ENCODE measurements at regions not wholly inside any gene's neighbourhood (a gene's known extent, or its start where the extent isn't known, plus 50 kb on each side); places are given as distances from the start of the nearest gene placed in this dataset.

DNA sequence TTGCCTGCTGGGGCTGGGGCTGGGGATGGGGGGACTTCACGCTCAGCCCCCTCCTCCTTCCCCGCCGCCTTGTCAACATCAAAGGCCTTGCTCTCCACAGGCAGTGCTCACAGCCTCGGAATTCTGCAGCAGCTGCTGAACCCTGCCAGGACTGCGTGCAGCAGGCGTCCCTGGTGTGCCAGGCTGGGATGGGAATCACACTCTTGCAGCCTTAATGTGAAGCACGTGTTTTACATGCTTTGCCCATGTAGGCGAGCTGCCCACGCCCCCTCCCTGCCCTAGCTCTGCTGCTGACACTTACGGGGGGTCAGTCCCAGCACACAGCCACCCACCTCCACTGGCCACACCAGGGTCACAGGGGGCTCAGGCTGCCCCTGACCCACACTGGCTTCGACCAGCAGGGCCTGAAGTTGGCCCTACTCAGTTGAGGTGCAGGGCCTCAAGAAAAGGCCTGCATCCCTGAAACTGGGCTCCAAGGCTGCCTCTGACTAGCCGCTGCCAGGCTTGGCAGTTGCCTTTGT, 276.2 kb upstream of the RTL1 start:
- DNase-seq (ENCODE audit: low spot score) = peak; percentile 2

DNA sequence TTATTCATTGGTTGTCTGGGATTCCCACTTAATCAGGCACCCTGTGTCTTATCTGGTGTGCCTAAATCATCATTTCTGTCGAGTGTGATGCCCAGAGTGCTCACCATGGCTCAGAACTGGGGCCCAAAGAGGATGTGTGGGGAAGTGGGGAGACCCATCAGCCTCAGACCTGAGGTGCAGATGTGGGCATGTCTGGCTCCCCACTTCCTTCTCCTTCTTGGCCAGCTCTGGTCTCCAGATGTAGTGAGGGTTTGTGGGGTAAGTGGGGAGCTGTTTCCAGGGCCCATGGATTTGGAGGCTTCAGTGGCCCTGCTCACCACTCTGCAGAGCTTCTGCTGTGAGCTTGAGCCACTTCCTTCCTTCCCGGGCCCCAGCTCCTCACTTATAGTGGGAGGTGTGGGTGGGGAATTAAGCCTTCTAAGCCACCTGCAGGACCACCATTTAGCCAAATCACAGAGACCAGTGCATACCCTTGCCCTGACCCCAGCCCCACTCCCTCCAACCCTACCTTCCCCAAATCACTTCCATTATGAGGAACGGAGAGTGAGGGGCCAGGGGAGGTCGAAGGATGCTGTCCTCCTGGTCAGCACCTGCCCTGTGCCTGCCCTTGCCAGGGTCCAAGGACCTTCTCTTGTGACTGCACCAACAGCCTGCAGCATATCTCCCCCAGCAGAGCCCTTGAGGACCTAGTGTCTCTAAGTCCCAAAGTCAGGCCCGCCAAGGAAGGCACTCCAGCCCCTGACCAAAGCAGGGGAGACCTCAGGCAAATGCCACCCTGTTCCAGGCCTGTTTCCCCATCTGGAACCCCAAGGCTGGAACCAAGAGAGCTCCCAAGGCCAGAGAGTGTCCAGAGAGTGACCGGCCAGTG, 278.2 kb upstream of the RTL1 start:
- peak; percentile 1 for DNase-seq (ENCODE audit: low spot score)

DNA sequence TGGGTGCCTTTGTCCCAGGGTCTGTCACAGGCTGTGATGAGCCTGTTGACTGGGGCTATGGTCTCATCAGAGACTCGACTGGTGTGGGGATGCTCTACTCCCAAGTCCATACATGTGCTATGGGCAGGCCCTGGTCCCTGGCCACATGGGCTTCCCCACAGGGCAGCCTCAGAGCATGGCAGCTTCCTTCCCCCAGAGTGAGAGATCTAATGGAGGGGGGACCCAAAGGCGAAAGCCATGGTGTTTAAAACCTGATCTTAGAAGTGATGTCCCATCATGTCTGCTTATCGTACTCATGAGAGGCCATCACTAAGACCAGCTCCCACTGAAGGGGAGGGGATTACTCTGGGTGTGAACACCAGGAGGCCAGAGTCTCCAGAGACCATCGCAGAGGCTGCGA, 279.0 kb upstream of the RTL1 start:
- DNase-seq (ENCODE audit: low spot score) = peak; percentile 2

DNA sequence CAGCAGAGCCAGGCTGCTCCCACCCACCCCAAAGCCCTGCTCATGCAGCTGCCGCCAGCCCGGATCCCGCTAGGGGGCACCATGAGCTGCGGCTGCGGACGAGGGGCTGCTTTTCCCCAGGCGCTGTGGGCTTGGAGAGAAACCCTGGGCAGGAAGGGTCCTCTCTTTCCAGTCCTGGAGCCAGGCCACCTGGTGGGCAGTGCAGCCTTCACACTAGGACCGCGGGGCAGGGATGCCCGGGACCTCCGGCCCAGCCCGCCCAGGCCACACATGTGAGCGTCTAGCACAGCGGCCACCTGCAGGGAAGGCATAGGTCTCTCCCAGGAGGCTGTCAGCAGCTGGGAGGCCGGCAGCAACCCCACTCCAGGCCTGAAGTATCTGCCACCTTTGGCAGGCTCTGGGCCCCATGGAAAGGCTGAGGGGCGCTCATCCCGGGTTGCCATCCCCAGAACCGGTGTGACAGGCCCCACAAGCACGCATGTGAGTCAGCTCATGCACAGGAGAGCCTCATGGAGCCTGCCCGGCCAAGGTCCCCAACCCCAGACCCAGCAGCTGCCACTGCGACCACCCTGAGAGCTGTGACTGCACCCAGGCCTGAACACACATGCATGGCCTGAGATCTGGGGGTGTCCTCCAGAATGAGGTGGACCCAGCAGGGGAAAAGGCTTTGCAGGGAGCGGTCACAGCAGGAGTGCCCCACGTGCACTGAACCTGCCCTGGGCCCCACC, 280.0 kb upstream of the RTL1 start:
- DNase-seq (ENCODE audit: low spot score) = no peak

DNA sequence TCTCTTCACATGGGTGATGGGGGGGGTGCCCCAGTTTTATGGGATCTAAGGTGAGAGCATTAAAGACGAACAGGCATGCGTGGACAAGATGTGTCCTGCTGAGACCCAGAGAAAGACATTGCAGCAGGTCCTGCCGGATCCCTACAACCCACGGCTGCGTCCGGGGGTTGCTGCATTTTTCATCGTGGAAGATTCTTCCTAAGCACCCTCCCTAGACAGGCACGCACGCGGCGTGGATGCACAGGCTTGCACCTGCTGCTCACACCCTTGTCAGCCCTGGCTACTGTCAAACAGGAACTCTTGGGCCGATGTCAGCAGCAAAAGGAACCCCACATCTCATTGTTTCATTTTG, 280.6 kb upstream of the RTL1 start:
- no peak for DNase-seq (ENCODE audit: low spot score)

DNA sequence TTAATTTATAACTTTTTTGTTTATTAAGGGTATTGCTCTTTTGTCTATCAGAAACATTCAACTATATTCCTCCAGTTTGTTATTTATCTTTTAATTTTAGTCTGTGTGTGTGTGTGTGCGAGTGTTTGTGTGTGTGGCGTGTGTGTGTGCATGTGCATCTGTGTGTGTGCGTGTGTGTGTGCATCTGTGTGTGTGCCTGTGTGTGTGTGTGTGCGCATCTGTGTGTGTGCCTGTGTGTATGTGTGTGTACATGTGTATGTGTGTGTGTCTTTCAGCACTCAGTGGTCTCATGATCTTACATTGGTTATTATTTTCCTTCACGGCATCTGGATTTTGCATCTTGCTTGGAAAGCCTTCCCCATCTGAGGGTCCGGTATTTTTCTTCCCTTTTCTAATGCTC, 281.1 kb upstream of the RTL1 start:
- no peak for DNase-seq (ENCODE audit: low spot score)

DNA sequence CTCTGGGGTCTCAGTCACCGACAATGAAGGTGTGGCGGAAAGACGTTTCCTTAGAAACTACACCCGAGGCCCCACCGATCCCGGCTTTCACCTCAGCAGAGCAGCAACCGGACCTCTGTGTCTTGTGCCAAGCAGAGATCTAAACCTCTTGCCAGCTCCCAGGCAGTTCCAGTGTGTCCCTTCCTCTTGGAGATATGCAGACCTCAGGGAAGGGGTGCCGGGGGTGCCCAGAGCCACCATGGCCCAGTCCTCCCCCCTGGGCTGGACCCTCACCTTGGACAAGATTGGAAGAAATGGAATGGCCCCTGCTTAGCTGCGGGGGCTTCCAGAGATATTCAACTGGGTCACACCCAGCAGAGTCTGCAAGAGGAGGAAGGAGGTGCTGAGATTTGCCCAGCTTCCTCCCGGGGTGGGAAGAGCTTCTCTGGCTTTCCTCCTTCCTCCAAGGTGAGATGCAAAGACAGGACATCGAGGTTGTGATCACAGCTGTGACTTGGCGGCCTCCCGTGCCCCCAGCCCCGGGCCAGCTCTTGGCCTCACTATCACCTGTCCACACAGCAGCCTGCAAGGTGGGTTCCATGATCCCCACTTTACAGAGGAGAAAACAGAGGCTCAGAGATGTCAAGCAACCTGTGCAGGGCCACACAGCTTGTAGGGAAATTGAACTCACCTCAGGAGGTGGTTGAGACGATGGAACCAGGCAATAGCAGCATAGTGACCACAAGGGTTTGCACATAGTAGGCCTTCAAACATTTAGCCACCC, 281.7 kb upstream of the RTL1 start:
- DNase-seq (ENCODE audit: low spot score) = no peak

DNA sequence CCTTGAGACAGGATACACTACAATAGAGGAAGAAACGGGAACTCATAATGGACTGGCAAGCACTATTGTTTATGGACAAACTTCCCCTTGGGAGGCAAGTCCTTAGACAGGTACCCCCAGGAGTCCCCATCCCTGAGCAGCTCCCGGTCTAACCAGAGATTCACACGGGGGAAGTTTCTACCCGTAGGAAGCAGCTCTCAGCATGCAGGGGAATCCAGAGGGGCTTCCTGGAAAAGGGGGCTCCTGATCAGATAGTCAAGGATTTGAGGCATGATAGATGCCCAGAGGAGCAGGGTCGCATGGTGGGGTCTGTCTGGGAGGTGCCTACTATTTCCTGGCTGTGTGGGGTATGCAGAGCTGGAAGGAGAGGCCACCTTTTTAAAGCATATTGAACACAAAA, 282.4 kb upstream of the RTL1 start:
- DNase-seq (ENCODE audit: low spot score) = no peak

DNA sequence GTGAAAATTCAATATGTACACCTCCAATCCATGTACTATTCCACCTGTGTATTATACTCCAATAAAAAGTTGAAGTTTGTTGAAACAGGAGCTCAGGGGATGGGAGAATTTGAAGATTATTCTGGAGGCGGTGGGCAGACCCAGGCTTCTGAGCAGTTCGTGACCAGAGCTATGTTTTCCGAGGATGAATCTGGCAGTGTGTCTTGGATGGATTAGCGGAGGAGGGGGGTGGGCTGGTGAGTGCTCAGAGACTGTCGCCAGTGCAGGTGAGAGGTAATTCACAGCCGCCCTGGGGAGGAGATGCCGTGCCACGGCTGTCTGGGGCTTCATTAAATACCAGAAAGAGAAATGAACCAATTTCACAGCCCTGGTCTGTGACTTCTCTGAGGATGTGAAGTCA, 283.0 kb upstream of the RTL1 start:
- no peak for DNase-seq (ENCODE audit: low spot score)

DNA sequence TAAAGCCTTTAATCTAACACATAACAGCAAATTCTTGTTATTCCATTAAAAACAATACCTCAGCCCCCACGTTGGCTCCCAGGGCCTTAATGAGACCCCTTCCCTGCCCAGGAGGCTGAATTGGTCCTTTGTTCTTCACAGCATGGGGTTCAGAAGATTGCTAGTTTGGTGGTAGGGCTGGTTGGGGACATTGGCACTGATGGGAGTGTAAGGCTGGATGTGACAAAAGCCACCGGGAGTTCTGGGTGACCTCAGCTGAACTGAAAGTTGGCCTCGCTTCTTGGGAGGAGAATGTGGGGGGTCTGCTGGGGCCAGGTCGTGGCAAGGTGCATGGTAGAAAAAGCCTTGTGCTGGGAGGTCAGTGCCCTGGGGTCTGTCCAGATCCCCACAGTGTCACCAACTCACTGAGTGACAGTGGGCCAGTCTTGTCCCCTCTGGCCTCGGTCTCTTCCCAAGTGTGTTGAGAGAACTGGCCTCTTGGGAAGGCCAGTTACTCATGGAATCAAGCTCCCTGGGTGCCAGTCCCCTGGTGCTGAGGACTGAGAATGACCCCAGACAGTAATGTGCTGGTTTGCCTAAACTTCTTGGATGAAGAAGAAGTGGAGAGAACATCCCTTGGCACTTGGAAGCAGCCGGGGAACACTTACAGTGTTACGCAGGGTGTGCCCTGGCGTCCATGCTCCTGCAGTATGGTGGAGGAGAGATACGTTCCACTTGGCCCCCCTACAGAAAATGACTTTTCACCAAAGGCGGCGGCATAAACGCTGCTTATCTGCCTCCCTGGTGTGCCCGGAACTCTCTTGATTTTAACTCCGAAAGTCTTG, 283.7 kb upstream of the RTL1 start:
- no peak for DNase-seq (ENCODE audit: low spot score)

DNA sequence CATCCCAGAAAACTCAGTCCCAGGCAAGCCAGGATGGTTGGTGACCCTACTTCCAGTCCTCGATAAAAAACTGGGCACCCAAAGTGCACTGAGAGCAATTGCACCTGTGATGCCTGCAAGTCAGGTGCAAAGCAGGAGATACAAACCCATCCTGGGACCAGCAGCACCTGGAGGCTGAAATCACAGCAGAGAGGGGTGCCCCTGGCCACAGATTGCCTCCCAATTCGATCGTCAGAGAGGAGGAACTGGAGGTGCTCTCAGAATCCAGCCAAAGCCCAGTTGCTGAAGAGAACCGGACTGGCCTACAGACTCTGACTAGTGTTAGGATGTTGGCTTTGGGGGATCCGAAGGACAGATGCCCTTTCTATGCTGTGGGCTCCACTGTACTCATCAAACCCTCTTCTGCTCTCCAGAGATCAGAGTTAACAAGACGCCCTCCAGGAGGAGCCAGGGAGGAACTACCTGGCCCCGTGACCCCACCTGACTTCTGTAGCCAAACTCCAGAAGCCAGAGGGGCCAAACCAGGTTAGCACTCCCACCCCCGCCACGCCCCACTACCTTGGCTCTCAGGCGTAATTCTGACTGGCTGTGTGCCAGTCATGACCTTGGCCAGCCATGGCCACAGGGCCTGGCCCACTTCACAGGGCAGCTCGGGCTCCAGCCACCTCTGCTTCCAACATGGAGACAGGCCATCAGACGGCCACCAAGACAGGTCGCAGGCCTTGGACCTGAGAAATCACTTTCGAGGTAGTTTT, 284.5 kb upstream of the RTL1 start:
- DNase-seq (ENCODE audit: low spot score) = no peak

DNA sequence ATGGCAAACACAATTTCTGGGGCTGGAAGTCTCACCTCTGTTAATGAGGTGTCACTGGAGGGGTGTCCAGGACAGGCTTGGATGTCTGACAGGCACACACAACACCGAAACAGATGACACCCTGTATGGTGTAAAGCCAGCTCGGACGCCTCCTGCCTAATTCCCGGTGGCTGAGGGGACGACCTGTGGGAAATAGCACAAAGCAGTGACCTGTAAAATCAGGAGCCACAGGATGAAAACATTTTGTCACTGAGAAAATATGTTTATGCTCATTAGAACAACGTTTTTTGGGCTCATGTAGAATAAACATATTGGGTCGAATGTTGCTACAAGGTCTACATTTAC, 285.0 kb upstream of the RTL1 start:
- DNase-seq (ENCODE audit: low spot score) = no peak

DNA sequence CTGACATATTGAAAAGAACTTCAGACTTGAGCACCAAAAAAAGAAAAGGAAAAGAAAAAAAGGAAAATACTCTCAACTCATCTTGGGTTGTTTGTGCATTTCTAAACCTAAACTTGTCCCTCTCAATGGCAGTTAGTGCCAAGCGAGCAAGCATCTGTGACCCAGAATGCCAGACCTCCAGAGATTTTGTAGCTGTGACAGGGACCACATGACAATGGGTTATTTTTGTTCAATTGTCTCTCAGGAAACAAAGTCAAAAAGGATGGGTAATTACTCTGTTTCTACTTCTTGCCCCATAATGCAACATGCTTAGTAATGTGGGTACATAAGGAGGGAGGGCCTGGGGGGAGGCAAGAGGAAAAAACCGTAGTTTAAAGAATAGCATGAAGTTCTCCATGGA, 285.7 kb upstream of the RTL1 start:
- DNase-seq (ENCODE audit: low spot score) = no peak

DNA sequence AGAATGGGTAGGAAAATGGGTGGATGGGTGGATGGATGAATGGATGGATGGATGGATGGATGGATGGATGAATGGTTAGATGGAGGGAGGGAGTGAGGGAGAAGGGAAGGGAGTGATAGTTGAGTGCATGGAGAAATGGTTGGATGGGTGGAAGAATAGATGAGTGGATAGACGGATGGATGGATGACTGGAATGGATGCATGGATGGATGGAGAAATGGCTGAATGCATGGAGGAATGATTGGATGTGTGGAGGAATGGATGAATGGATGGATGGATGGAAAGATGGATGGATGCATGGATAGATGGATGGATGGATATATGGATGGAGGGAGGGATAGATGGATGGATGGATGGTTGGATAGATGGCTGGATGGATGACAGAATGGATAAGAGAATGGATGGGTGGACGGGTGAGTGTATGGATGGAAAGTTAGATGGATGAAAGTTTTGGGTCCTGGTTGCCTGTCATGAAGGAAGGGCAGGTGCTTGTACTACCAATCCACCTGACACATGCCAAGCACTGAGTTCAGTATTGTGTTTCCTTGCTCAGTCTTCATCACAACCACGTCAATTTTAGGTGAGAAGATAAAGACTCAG, 286.5 kb upstream of the RTL1 start:
- DNase-seq (ENCODE audit: low spot score) = no peak

DNA sequence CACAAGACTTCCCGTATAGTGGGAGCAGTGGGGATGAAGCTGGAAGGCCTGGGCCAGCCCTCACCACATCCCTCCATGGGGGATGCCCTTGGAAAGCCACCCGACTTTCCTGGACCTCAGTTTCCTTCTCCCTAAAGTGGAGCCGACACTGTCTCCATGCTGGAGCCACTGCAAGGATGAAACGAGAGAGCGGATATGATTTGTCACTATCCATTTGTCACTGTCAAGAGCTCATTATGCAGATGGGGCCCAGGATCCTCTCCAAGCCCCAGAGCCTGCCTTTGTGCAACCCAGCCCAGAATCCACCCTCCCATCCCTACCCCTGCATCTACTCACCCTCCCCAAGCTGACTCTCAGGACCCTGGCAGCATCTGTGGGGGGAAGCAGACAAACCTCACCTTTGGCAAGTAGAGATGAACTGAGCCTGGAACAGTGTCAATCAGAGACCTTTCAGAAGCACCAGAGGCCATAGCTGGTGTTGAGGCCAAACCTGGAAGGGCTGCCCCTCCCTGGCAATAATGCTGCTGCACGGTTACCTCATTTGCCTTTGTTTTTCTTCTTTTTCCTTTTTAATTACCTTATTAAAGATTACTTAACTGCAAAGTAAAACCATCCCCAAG, 287.7 kb upstream of the RTL1 start:
- DNase-seq (ENCODE audit: low spot score) = no peak

DNA sequence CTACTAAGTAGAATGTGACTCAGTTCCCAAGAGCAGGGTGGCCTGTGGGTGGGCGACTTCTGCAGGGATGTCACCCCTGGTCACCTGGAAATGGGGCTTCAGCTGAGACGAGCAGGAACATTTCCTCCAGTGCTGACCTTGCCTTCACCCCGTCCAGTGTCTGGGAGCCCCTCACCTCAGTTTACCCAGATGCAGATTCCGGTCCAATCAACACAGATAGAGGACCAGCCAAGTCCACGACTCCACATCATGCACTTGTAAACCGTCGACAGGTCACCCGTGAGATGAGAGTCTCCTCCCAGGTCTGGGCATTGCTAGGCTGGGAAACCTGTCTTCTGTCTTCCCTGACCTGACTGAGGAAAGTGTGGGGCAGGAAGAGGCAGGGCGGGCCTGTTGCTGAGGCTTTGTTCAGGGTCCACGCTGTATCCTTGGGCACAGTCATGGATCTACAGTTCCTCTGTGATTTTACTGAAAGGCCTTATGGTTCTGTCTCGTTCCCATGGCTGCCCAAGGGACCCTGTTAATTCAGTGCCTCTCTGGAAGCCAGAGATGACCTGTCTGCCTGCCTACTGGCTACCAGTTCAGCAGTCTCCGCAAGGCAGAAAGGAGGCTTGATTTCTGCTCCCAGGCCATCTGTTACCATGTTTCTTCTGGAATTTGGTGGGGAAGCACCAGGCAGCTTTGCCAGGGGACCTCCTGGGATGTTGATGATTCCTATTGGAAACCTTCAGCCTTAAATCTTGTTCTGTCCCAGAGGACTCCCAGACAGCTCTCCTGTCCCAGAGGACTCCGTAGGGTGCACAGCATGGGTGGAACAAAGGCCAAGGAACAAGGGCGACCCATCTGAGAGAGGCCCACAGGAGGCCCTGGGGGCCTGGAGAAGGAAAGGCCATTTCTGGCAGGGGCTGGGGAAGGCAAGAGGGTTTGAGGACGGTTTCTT, 288.5 kb upstream of the RTL1 start:
- DNase-seq (ENCODE audit: low spot score) = no peak

DNA sequence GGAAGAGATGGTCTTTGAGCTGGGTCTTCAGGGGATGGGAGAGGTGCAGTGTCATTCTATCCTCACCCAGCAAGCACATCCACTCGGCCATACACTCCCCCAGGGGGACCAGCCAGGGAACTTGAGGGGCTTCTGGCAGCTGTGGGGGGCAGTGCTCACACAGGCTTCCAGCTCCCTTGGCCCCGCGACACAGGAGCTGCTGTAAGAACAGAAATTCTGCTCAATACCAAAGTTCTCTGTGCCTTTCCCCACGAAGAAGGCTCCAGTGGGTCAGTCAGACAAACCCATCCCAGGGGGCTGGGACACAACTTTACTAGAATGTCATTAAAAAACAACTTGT, 289.1 kb upstream of the RTL1 start:
- DNase-seq (ENCODE audit: low spot score) = no peak

DNA sequence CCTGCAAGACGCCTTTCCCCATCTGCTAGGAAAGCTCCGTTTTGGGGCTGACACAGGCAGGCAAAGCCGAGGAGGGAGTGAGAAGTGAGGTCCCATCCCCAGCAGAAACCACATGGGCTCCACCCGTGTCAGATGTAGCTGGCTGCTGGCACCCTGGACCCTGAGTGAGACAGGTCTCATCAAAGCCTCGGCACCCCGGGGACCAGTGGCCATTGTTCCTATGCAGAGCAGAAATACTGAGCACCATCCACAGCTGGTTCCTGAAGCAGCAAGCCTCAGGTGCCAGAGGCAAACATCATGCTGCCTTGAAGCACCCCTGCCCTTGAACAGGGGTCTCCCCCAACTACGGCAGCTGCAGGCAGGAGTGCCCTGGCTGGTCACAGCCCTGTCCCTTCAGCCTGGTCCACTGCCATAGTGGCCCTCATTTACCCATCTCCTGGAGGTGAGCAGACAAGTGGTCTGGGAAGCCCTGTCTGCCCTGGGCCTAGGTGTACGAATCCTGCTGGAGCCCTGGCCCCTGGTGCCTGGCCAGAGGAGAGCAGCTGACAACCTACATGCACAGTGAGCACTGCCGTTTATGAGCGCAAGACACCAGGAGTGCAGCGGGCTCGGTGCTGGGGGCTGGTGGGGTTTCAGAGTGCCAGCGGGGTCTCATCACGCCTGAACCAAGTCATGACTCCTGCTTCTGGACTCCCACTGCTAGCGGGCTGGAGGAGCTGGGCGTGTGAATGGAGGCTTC, 289.8 kb upstream of the RTL1 start:
- no peak for DNase-seq (ENCODE audit: low spot score)

Measured in AG08396 (cell line).